Esophagus mucosa (tissue), 1 donor: ENCODE measurements at regions not wholly inside any gene's neighbourhood (a gene's known extent, or its start where the extent isn't known, plus 50 kb on each side); places are given as distances from the start of the nearest gene placed in this dataset.

Source experiments
- ATAC-seq: fragments of 200-7000 bp; cut with Tn5 transposase; one replicate; pipeline ENCODE4 v1.9.1; 2020
- donor health status: DM: yes; HTN: yes; CAD: no.

DNA sequence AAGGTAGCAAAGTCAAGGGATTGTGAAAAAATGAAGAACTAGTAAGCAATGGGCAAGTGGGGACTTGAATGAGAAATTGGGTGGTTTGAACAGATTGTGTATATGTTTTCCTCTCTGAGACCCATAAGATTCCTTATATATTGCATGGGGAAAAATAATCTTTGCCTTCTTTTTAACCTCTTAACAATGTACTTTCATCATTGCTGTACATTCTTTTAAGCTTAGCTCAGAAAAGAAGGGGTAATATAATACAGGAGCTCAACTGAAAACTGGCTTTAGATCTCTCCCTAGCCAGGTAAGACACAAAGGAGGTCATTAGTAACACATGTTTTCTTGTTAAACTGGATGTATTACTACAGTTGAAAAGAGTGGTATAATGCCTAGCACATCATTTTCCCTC lies 287.2 kb downstream of the RNF144B start:
- ATAC-seq: no peak

DNA sequence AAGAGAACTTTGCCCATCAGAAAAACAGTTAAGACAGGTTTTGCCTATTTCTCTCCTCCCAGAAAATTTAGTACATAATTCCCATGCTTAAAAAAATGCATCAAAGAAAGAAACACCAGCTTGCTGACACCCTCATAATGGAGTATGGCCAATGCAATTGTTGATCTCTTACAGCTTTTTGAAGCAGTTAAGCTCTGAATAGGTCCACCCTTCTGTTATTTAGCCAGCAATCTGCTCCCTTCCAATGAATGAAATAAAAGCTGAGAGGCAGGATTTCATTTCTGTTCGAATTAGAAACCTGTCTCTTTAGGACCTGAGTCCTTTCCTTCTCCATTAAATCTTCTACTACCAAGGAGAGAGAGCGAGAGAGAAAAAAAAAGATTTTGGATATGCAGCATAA lies 288.7 kb downstream of the RNF144B start:
- ATAC-seq: no peak

- no peak for ATAC-seq
Measured at GRCh38 chr6:18676548-18676947, 289.4 kb downstream of the RNF144B start.

- ATAC-seq: no peak
Measured at GRCh38 chr6:18680842-18681241, 293.7 kb downstream of the RNF144B start.

- ATAC-seq: no peak
Measured at GRCh38 chr6:18681832-18682503, 294.8 kb downstream of the RNF144B start.

GRCh38 chr6:18684343-18684742 lies 297.2 kb downstream of the RNF144B start:
- no peak for ATAC-seq

DNA sequence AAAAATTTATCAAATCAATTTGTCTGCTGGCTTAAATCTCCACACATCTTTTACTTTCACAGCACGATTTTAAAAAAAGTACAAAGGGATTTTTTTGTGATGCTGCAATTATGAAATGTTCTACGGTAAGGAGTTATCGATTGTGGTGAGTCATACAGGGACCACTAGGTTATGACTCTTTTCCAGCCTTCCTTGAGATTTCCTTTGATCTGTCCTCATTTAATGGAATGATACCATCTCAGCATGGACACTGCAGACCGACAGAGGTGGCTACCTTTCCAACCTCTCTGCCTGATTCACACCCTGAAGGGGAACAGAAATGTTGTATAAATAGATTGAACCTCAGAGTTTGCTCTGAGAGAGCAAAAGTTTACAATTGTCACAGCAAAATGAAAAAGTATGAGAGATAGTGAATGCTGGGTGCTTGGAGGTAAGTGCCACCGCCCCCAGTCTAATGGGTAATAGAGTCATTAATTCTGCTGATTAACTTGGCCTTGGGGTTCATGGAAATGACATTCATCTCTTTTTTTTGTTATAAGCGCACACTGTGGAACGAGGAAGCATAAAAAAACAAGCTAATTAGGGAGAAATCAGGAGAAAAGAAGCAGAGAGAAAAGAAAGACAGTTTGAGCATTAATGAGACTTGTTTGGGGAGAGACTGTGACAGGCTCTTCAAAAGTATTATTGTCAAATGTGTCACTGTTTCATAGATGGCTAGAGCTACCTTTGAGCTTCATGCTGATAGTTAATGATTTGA lies 306.0 kb downstream of the RNF144B start:
- no peak for ATAC-seq

GRCh38 chr6:18693881-18694280 lies 306.7 kb downstream of the RNF144B start:
- no peak for ATAC-seq

DNA sequence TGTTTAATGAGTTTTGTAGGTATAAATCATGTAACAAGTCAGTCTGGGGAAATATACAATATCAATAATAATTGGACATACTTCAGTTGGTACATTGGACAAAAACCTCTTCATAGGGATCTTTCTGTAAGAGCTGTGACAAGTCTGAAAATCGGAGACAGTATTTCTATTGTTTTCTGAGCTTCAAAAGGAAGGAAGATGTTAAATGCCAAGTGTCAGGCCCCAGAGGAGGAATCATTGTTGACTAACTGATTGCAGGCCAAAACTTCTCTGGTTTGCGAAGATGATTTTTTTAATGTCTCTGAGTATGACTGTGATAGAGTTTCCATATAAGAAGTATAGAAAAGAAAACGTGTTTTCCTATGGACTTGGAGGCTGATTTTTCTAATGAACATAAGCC lies 316.4 kb downstream of the RNF144B start:
- ATAC-seq: no peak

DNA sequence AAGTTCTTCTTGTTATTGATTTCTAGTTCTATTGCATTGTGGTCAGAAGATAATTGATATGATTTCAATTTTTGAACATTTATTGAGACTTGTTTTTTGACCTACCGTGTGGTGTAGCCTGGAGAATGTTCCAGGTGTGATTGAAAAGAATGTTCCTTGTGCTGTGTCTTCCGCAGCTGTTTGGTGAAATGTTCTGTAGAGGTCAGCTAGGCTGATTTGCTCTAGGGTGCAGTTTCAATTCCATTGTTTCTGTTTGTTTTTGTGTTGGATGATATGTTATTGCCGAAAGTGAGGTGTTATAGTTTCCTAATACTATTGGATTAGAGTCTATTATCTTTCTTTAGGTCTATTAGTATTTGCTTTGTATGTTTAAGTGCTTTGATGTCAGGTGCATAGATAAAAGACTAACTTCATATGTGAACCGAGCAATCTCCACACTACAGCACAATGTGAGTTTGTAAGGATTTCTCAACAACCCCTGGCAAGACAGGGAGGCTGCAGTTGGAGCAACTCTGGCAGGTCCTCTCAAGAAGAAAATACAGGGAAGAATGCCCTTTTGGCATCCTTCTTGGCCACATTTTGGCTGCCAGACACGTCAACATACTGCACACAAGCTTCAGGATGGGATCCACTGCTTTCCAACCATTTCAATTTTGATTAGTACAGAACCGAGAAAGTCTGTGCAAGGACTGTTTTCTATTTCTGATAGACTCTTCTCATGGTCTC lies 320.7 kb downstream of the RNF144B start:
- no peak for ATAC-seq

DNA sequence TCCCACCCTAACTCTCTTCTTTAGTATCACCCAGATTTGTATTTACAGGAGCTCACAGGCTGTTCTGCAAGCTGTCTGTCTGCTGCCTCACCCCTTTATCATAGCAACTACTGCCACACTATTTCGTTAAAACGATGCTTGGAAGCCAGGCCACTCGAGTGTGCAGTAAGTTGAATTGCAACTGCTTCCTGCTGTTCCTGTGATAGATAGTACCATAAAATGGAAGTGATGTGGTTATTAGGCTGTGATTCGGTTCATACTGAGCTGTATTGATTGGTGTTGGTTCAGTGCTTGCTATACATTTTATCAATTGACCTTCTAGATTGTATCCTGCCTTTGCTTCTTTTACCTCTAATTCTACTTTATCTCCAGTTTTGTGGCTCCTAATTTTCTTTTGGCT lies 325.4 kb downstream of the RNF144B start:
- ATAC-seq: no peak

DNA sequence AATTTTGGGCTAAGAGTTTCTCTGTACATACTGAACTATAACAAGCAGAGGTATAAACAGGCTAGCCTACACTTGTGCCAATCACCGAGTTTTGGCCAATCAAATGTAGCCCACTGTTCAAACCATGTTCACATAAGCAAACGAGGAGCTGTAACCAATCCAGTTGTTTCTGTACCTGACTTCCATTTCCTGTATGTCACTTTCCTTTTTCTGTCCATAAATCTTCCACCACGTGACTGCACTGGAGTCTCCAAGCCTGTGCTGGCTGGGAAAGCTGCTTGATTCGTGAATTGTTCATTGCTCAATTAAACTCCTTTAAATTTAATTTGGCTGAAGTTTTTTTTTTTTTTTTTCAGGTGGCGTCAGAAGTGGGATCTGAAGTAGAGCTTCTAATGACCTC lies 332.9 kb downstream of the RNF144B start:
- no peak for ATAC-seq

DNA sequence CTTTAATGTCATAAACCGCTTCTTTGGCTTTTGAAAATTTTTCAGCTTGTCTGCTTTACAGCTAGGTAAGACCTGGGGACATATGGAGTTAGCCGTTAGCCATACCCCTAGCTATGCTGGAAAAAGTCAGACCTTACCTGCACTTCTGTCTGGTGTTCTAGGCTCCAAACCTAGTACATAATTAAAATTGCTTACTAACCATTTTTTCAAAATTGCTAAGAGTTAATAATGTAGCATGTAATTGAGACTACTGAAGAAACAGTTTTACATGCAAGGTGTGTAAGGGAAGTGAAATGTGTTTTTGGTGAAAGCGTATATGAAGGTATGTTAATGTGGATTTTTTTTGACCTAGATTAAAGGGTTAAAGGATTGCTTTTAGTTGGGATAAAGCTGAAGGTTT lies 336.9 kb downstream of the RNF144B start:
- no peak for ATAC-seq

DNA sequence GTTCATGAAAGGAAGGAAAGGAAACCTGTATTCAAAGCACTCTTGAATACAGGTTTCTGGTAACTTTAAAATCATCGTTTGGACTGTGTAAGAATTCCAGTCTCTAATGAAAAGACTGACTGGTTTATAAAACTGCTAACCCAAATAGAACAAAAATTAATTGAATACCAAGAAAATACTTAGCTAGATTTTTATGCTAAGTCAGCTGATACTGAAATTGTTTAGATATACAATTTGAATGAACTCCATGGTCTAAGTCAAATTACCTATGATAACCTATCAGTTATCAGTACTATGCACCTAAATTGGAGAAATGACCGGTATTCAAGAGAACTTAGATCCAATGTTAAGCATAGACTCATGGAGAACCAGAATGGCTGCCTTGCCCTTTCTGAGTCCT lies 338.3 kb downstream of the RNF144B start:
- ATAC-seq: no peak

GRCh38 chr6:18733921-18734550 lies 346.9 kb downstream of the RNF144B start:
- no peak for ATAC-seq

DNA sequence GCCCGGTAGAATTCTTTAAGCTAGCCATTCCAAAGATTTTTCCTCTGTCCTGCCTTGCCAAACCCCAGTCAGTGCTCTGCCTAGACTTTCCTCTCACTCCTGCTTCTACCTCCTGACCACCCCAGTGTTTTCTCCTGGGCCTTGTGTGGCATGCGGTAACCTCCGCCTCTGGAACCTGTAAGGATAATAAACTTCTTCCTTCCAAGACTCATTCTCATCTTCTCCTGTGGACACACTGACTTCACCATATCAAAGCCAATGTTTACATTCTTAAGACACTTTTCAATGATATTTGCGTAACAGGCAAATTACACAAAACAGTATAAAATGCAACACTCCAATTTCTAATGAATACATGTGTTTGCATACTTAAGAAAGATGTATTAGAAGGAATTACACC lies 354.6 kb downstream of the RNF144B start:
- no peak for ATAC-seq

GRCh38 chr6:18742406-18742805 lies 355.3 kb downstream of the RNF144B start:
- no peak for ATAC-seq

DNA sequence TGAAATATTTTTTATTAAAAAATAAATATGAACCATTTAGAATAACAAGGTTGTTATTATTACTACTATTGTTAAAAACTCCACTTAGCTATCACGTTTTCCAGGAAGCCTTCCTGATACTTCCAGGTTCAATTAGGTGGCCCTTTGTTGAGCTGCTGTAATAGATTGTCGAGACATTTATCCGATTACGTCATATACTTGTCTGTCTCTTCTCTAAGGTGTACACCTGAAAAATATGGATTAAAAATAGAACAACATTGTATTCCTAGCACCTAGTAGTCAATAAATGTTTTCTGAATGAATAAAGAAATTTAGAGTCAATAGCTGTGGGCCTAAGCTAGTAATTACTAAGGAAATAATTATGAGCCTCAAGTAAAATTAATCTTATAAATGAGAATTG lies 359.6 kb downstream of the RNF144B start:
- ATAC-seq: no peak

DNA sequence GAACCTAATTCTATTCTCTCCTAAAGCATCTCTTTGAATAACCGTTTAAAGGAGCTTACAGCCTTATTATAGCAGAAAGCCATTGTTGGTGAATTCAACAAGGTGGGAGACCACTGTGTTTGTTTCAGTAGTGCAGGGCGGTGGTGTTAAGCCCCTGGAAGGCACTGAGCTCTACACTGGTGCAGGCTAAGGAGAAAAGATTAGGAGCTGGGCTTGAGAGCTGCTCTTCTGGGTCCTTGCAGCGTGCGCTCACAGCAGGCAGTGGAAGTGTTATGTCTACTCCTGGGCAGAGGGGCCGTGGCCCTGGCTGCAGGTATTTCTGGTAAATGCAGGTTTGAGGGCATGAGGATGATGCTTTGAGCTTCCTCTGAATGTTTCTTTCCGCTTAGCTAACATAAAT lies 361.2 kb downstream of the RNF144B start:
- ATAC-seq: no peak

DNA sequence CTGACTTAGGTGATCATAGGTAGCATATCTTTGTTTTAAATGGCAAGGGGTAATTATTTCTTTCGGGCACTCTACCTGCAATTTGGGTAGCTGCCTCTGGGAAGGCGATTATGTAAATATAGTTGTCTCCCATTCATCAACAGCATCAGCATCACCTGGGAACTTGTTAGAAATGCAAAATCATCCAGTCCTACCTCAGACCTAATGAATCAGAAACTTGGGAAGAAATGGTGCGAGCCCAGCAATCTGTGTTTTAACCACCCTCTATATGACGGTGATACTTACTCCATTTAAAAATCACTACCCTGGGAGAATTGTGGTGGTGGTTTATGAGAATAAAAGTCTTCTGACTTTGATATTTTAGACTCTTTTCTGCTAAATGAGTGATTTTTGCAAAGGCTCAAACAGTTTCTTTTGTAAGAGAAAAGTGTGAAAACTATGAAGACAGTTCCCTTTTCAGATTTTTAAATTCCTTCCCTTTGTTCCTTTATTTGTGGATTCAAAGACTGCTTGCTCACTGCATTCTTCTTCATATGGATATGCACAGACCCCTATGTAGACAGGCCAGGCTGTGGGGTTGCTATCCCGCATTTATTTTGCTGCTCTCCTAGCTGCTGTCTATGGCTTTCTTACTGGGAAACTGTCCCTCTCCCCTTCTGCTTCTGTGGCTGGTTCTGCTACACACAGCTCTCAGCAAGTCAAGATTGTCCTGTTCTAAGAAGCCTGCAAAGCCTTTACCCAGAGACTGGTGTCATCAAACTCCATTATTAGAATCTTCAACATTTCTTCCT lies 365.3 kb downstream of the RNF144B start:
- ATAC-seq: no peak

DNA sequence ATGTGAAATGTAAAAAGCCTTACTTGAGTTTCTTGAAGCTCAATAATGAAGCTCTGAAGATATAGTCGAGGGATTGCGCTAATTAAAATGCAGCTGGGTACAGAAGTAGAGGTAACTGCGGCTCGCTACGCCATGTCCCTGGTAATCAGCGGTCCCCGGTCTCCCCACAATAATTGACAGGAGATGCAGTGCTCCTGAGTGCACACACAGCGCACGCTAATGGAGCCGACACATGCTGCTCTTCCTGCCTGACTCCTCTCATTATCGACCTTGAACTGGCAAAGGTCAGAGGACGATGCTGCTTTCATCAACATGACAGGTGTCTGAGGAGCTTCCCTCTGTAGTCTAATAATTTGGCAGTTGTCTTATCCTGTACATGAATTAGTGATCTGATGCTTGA lies 365.9 kb downstream of the RNF144B start:
- ATAC-seq: no peak

GRCh38 chr6:18763086-18763485 lies 375.9 kb downstream of the RNF144B start:
- ATAC-seq: peak; percentile 92

- no peak for ATAC-seq
Measured at GRCh38 chr6:18784794-18785193, 397.6 kb downstream of the RNF144B start.
